Esophagus muscularis mucosa (tissue), 4 donors: ENCODE measurements at regions not wholly inside any gene's neighbourhood (a gene's known extent, or its start where the extent isn't known, plus 50 kb on each side); places are given as distances from the start of the nearest gene placed in this dataset.

Experiments
- DNase-seq: peaks from one replicate; pipeline ENCODE4 v3.0.0-alpha.2; 2017; ENCODE audit errors: extremely low spot score
- H3K27ac ChIP-seq, 4 donors: fragments of 200-600 bp; sonication (generic); replicated peaks in 1 of 4; 1 replicate in 3 of 4; 2 replicates in 1 of 4; pipeline ENCODE4 v1.5.1; 2016 to 2019; ENCODE audit warnings: mild to moderate bottlenecking in 1 of 4
- H3K27me3 ChIP-seq, 4 donors: fragments of 200-600 bp; sonication (generic); one replicate each; pipeline versions ENCODE4 v1.5.1 to v1.6.0; 2016 to 2019
- H3K36me3 ChIP-seq, 4 donors: fragments of 200-600 bp; sonication (generic); one replicate each; pipeline ENCODE4 v1.5.1; 2016 to 2019
- H3K4me1 ChIP-seq, 4 donors: fragments of 200-600 bp; sonication (generic); one replicate each; pipeline ENCODE4 v1.5.1; 2016 to 2019
- H3K4me3 ChIP-seq, 4 donors: fragments of 200-600 bp; sonication (generic); 1 replicate in 2 of 4; 2 replicates in 2 of 4; pipeline ENCODE4 v1.5.1; 2016 to 2019; ENCODE audit warnings: mild to moderate bottlenecking in 4 of 4, moderate library complexity in 1 of 4
- H3K9me3 ChIP-seq, 4 donors: fragments of 200-600 bp; sonication (generic); 1 replicate in 3 of 4; 2 replicates in 1 of 4; pipeline ENCODE4 v1.5.1; 2016 to 2019
- CTCF ChIP-seq, 3 experiments: fragments of 200-600 bp in 2 of 3; fragments of 450-650 bp in 1 of 3; sonication (generic) in 2 of 3; IDR thresholded peaks; one replicate each; pipeline ENCODE4 v1.5.1; 2017 to 2019; ENCODE audit warnings: antibody characterized with exemption in 3 of 3, mild to moderate bottlenecking in 2 of 3, moderate library complexity in 1 of 3
- EP300 ChIP-seq: sonication (generic); formaldehyde crosslinking; IDR thresholded peaks from one replicate; pipeline ENCODE4 v1.6.1; 2017; ENCODE audit warnings: antibody characterized with exemption
- POLR2A ChIP-seq: fragments of 450-650 bp; IDR thresholded peaks from one replicate; pipeline ENCODE4 v1.6.1; 2017; ENCODE audit warnings: antibody characterized with exemption, moderate library complexity, mild to moderate bottlenecking, low read depth
- POLR2AphosphoS5 ChIP-seq, 2 donors: sonication (generic); formaldehyde crosslinking; IDR thresholded peaks; one replicate each; pipeline ENCODE4 v1.6.1; 2017; ENCODE audit warnings: antibody characterized with exemption in 2 of 2
- WGBS: methylation state at CpG from one replicate; pipeline ENCODE4 v1.1.5; 2018; 5-methylcytosine and 5-hydroxymethylcytosine counted together
- intact Hi-C: fragments of 100-400 bp; cut with DNase I; formaldehyde crosslinking; loops from one replicate; pipeline ENCODE4 v1.15.1; 2023

- Histone ChIP-seq H3K9me3 (no peaks in the 10 kb centered on the region), H3K4me3 (no peak overlapping the region), H3K36me3 (no peaks in the 10 kb centered on the region), H3K4me1 (peaks cover 29 to 30% (median 30%) of the 10 kb centered on the region in 4 donors), H3K27ac (peak overlapping the region; percentile 77 to 91 (median 84)), H3K27me3 (no peaks in the 10 kb centered on the region)
- WGBS: 80% methylated on average over 2 of the region's 2 CpGs
- intact Hi-C loops: no loop called here
- TF ChIP-seq CTCF (IDR thresholded peaks at IDR 0.05): no peak
- no peak for TF ChIP-seq EP300
- TF ChIP-seq POLR2AphosphoS5 (IDR thresholded peaks at IDR 0.05): no peak
- no peak for TF ChIP-seq POLR2A
- no peak for DNase-seq
Observed at GRCh38 chr1:181153634-181153961, 65.1 kb downstream of the IER5 start.

- Histone ChIP-seq H3K4me1 (peaks cover 29 to 30% (median 30%) of the 10 kb centered on the region in 4 donors), H3K27me3 (no peaks in the 10 kb centered on the region), H3K36me3 (no peaks in the 10 kb centered on the region), H3K27ac (no peak overlapping the region), H3K4me3 (no peak overlapping the region), H3K9me3 (no peaks in the 10 kb centered on the region)
- TF ChIP-seq POLR2AphosphoS5 (IDR thresholded peaks at IDR 0.05) (no peak), POLR2A (no peak), EP300 (no peak), CTCF (IDR thresholded peaks at IDR 0.05) (no peak)
- DNase-seq: no peak
- intact Hi-C loops: no loop called here
- WGBS: 70% methylated on average over 2 of the region's 2 CpGs
Observed at GRCh38 chr1:181155339-181155738, 66.8 kb downstream of the IER5 start.

GRCh38 chr1:181159451-181160140, 71.1 kb downstream of the IER5 start:
- peaks cover 0 to 14% (median 13%) of the 10 kb centered on the region in 4 donors for H3K9me3 ChIP-seq
- no peaks in the 10 kb centered on the region for H3K27me3 ChIP-seq
- no peaks in the 10 kb centered on the region for H3K36me3 ChIP-seq
- TF ChIP-seq POLR2A (no peak), POLR2AphosphoS5 (IDR thresholded peaks at IDR 0.05) (no peak), CTCF (IDR thresholded peaks at IDR 0.05) (no peak), EP300 (no peak)
- 76% methylated on average over 8 of the region's 10 CpGs for WGBS
- no peak overlapping the region for H3K4me3 ChIP-seq
- peaks cover 0 to 9% (median 0%) of the 10 kb centered on the region in 4 donors for H3K4me1 ChIP-seq
- H3K27ac ChIP-seq: no peak overlapping the region
- intact Hi-C loops: no loop called here
- no peak for DNase-seq

GRCh38 chr1:181160322-181160721, 71.8 kb downstream of the IER5 start:
- Histone ChIP-seq H3K9me3 (peaks cover 0 to 14% (median 13%) of the 10 kb centered on the region in 4 donors), H3K27ac (no peak overlapping the region), H3K27me3 (no peaks in the 10 kb centered on the region), H3K36me3 (no peaks in the 10 kb centered on the region), H3K4me1 (peaks cover 0 to 9% (median 0%) of the 10 kb centered on the region in 4 donors), H3K4me3 (no peak overlapping the region)
- WGBS: 86% methylated on average over 3 of the region's 3 CpGs
- intact Hi-C loops: no loop called here
- no peak for DNase-seq
- TF ChIP-seq CTCF (IDR thresholded peaks at IDR 0.05): no peak
- TF ChIP-seq EP300: no peak
- no peak for TF ChIP-seq POLR2A
- no peak for TF ChIP-seq POLR2AphosphoS5 (IDR thresholded peaks at IDR 0.05)
